HCT116 (cell line): ENCODE measurements at regions not wholly inside any gene's neighbourhood (a gene's known extent, or its start where the extent isn't known, plus 50 kb on each side); places are given as distances from the start of the nearest gene placed in this dataset.

ENCODE experiments used
- ATAC-seq: fragments of 200-7000 bp; cut with Tn5 transposase; 2 replicates; pipeline ENCODE4 v1.9.1; 2020; ENCODE audit warnings: mild to moderate bottlenecking, moderate library complexity
- BruUV-seq: library from RNA; stranded (reverse); fragments of 400-500 nt; replicated peaks from 2 replicates; lab custom pipeline; 2021; lab: Mats Ljungman, UMichigan
- CTCF ChIA-PET: fragments of 300-600 bp; sonication (Branson Sonifier 250); formaldehyde crosslinking; loops from one replicate; lab custom pipeline; 2021; ENCODE audit warnings: antibody characterized with exemption; lab: Charles Lee
- POLR2A ChIA-PET: fragments of 300-600, 350-600 bp; sonication (Branson Sonifier 250); formaldehyde crosslinking; loops from one replicate; lab custom pipeline; 2021; ENCODE audit warnings: antibody characterized with exemption; lab: Charles Lee
- RAD21 ChIA-PET, 2 experiments: fragments of 300-600 bp; sonication (Branson Sonifier 250); formaldehyde crosslinking; loops; one replicate each; lab custom pipeline; 2023; ENCODE audit warnings: low total read pairs in 2 of 2; ENCODE audit not compliant: uncharacterized antibody in 2 of 2, unreplicated experiment in 2 of 2, low non-redundant PET in 1 of 2; lab: Charles Lee
- DNase-seq: peaks from one replicate; pipeline ENCODE4 v3.0.0-alpha.2; 2010; ENCODE audit warnings: low read depth, low spot score
- H2AFZ ChIP-seq: fragments of 200-600 bp; shearing (Covaris generic), sonication (generic); 2 replicates; pipeline ENCODE4 v1.6.1; 2017; ENCODE audit warnings: low read depth, mixed run types, mixed read lengths, antibody characterized with exemption, low read length; ENCODE audit not compliant: poor library complexity, severe bottlenecking
- H3K27ac ChIP-seq: 2 replicates; pipeline ENCODE4 v1.5.1; 2012; ENCODE audit warnings: low read depth, low read length
- H3K27me3 ChIP-seq: fragments of 200-600 bp; sonication (generic); 2 replicates; pipeline ENCODE4 v1.6.1; 2016; ENCODE audit warnings: mixed run types, low read length, mixed read lengths; ENCODE audit not compliant: insufficient read depth
- H3K36me3 ChIP-seq, 2 experiments: fragments of 200-500 bp in 1 of 2; fragments of 200-600 bp in 1 of 2; sonication (Bioruptor generic) in 1 of 2; sonication (generic) in 1 of 2; 2 replicates each; pipeline versions ENCODE4 v1.5.1 to v1.6.1; 2014 to 2016; ENCODE audit warnings: low read length in 2 of 2, inconsistent platforms in 1 of 2, mixed read lengths in 1 of 2, mixed run types in 1 of 2; ENCODE audit not compliant: insufficient read depth in 2 of 2, control insufficient read depth in 1 of 2
- H3K4me1 ChIP-seq, 2 experiments: fragments of 200-600 bp in 1 of 2; sonication (generic) in 1 of 2; 2 replicates each; pipeline versions ENCODE4 v1.5.1 to v1.6.1; 2012 to 2017; ENCODE audit warnings: low read length in 2 of 2, inconsistent platforms in 1 of 2, mild to moderate bottlenecking in 1 of 2, mixed read lengths in 1 of 2, mixed run types in 1 of 2, moderate library complexity in 1 of 2; ENCODE audit not compliant: insufficient read depth in 2 of 2, control insufficient read depth in 1 of 2
- H3K4me2 ChIP-seq: fragments of 200-600 bp; sonication (generic); 2 replicates; pipeline ENCODE4 v1.6.1; 2017; ENCODE audit warnings: mixed run types, low read length, mixed read lengths
- H3K4me3 ChIP-seq, 2 experiments: fragments of 200-600 bp in 1 of 2; sonication (generic) in 1 of 2; replicated peaks in 1 of 2; 2 replicates each; pipeline ENCODE4 v1.5.1; 2011 to 2016; ENCODE audit warnings: low read length in 2 of 2, control low read depth in 1 of 2, low read depth in 1 of 2, mild to moderate bottlenecking in 1 of 2, mixed read lengths in 1 of 2, mixed run types in 1 of 2
- H3K79me2 ChIP-seq: fragments of 200-600 bp; sonication (generic); 2 replicates; pipeline ENCODE4 v1.6.1; 2017; ENCODE audit warnings: mild to moderate bottlenecking, mixed run types, low read length, moderate library complexity, mixed read lengths; ENCODE audit not compliant: insufficient read depth
- H3K9ac ChIP-seq: fragments of 200-600 bp; sonication (generic); 2 replicates; pipeline ENCODE4 v1.6.1; 2016; ENCODE audit warnings: low read length, mixed read lengths
- H3K9me2 ChIP-seq: fragments of 200-600 bp; sonication (generic), shearing (Covaris generic); 2 replicates; pipeline ENCODE4 v1.6.1; 2017; ENCODE audit warnings: mixed run types, mild to moderate bottlenecking, moderate library complexity; ENCODE audit not compliant: insufficient read depth
- H3K9me3 ChIP-seq, 2 experiments: fragments of 200-500 bp in 1 of 2; fragments of 200-600 bp in 1 of 2; sonication (Bioruptor generic) in 1 of 2; sonication (generic) in 1 of 2; 2 replicates each; pipeline ENCODE4 v1.6.1; 2014 to 2017; ENCODE audit warnings: low read length in 2 of 2, mixed read lengths in 2 of 2, inconsistent platforms in 1 of 2, low read depth in 1 of 2, mild to moderate bottlenecking in 1 of 2, mixed run types in 1 of 2, moderate library complexity in 1 of 2; ENCODE audit not compliant: control insufficient read depth in 1 of 2, insufficient read depth in 1 of 2
- H4K20me1 ChIP-seq: fragments of 200-600 bp; sonication (generic), shearing (Covaris generic); 2 replicates; pipeline ENCODE4 v1.6.1; 2017; ENCODE audit warnings: mixed run types, mild to moderate bottlenecking, moderate library complexity; ENCODE audit not compliant: insufficient read depth
- CBX3 ChIP-seq: IDR thresholded peaks from 2 replicates; pipeline ENCODE4 v1.6.1; 2012; ENCODE audit warnings: low read depth
- ELF1 ChIP-seq: IDR thresholded peaks from 2 replicates; pipeline ENCODE4 v1.6.1; 2012; ENCODE audit warnings: low read depth, borderline replicate concordance
- JUND ChIP-seq: IDR thresholded peaks from 2 replicates; pipeline ENCODE4 v1.6.1; 2012
- POLR2AphosphoS5 ChIP-seq: IDR thresholded peaks from 2 replicates; pipeline ENCODE4 v1.6.1; 2011; ENCODE audit warnings: mild to moderate bottlenecking, low read depth, low read length, moderate library complexity
- RAD21 ChIP-seq: IDR thresholded peaks from 2 replicates; pipeline ENCODE4 v1.6.1; 2012; ENCODE audit warnings: low read depth, mild to moderate bottlenecking
- TCF7L2 ChIP-seq: IDR thresholded peaks from 2 replicates; pipeline ENCODE4 v1.7.0; 2011; ENCODE audit warnings: borderline replicate concordance, inconsistent platforms; ENCODE audit not compliant: insufficient read depth, insufficient read length; ENCODE audit errors: extremely low read depth
- YY1 ChIP-seq: IDR thresholded peaks from 2 replicates; pipeline ENCODE4 v1.6.1; 2011; ENCODE audit warnings: low read length, low read depth, moderate library complexity, mild to moderate bottlenecking; ENCODE audit not compliant: insufficient replicate concordance; ENCODE audit errors: extremely low read depth
- intact Hi-C: fragments of 100-400 bp; cut with micrococcal nuclease; formaldehyde crosslinking; loops from 2 replicates; pipeline ENCODE4 v1.10.0; 2022
- TF ChIP-seq, protein P1 (sequence below): IDR thresholded peaks from 2 replicates; pipeline ENCODE4 v1.6.1; 2012
- TF ChIP-seq, protein P2 (sequence below): IDR thresholded peaks from 2 replicates; pipeline ENCODE4 v1.6.1; 2011; ENCODE audit warnings: mild to moderate bottlenecking, low read length, moderate library complexity; ENCODE audit not compliant: insufficient replicate concordance; ENCODE audit errors: extremely low read depth

DNA sequence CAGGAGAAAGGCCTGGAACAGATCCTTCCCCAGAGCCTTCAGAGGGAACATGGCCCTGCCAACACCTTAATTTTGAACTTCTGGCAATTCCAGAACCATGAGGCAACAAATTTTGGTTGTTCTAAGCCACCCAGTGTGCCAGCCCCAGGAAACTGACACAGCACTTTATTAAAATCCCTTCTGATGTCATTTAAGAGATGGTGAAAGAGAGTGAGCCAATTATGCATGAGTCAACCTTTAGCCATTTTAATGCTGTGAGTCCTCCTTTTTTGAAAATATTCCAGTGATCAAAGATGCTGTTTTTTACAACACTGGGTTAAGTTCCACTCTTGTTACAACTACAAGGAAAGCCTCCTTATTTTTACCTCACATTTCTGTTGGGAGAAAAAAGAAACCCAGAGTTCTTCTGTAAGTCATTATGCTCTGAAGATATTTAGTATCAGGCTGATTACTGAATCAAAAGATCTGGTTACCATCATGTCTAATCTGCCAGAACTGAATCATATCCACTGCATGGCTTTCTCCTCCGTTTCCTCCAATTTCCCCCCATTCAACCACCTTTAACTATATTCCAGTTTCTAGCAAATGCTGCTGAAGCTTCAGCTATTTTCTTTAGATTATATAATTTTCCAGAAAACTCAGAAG is 235.4 kb downstream of the TXNL1 start:
- no peak overlapping the region for H3K27ac ChIP-seq
- H3K27me3 ChIP-seq, result no peaks in the 10 kb centered on the region
- no peaks in the 10 kb centered on the region for H3K79me2 ChIP-seq
- no peak overlapping the region for H3K9ac ChIP-seq
- H3K9me2 ChIP-seq, result no peaks in the 10 kb centered on the region
- no peak overlapping the region for H2AFZ ChIP-seq
- no TSS peak for BruUV-seq
- POLR2A ChIA-PET, result no interaction called here
- peaks cover 0 to 3% of the 10 kb centered on the region in 2 experiments; a peak in 1 of 4 replicates for H3K9me3 ChIP-seq
- TF ChIP-seq ELF1, result no peak
- no peak for TF ChIP-seq RAD21
- no peak for TF ChIP-seq TCF7L2
- no peak for TF ChIP-seq CBX3
- no peak for DNase-seq
- CTCF ChIA-PET, result no interaction called here
- H3K4me1 ChIP-seq, result no peaks in the 10 kb centered on the region
- no peaks in the 10 kb centered on the region for H3K36me3 ChIP-seq
- no peak for ATAC-seq
- RAD21 ChIA-PET, result no interaction called here
- intact Hi-C loops, result no loop called here
- H3K4me3 ChIP-seq, result no peak overlapping the region
- no peak overlapping the region for H3K4me2 ChIP-seq
- no peaks in the 10 kb centered on the region for H4K20me1 ChIP-seq

DNA sequence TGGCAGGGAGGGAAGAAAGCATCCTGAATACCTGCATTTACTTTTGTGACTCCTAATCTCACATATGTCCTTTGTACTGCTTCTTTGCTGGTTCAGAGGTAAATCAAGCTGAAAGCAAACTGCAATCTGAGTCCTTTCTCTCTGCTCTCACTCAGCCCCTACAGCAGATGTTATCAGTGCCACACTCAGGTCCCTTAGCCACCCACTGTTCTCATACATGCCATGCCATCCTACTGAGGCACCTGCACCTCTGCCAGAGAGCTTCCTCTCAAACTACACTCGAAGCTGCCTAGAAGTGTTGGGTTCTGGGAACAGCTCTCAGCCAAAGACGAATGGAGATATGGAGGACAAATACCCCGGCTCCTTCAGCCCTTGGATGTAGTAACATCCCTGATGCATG is 244.5 kb downstream of the TXNL1 start:
- H4K20me1 ChIP-seq, result no peaks in the 10 kb centered on the region
- H2AFZ ChIP-seq, result no peak overlapping the region
- H3K79me2 ChIP-seq, result no peaks in the 10 kb centered on the region
- no peak overlapping the region for H3K27ac ChIP-seq
- H3K9ac ChIP-seq, result no peak overlapping the region
- no peak overlapping the region for H3K4me3 ChIP-seq
- CTCF ChIA-PET, result no interaction called here
- no peaks in the 10 kb centered on the region for H3K36me3 ChIP-seq
- intact Hi-C loops, result no loop called here
- no TSS peak for BruUV-seq
- no peak overlapping the region for H3K4me2 ChIP-seq
- POLR2A ChIA-PET, result no interaction called here
- no peak for ATAC-seq
- H3K4me1 ChIP-seq, result no peaks in the 10 kb centered on the region
- RAD21 ChIA-PET, result no interaction called here
- no peak for TF ChIP-seq POLR2AphosphoS5
- TF ChIP-seq, protein P1, sequence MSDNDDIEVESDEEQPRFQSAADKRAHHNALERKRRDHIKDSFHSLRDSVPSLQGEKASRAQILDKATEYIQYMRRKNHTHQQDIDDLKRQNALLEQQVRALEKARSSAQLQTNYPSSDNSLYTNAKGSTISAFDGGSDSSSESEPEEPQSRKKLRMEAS, result no peak
- no peak for TF ChIP-seq JUND
- TF ChIP-seq TCF7L2, result no peak
- TF ChIP-seq, protein P2, sequence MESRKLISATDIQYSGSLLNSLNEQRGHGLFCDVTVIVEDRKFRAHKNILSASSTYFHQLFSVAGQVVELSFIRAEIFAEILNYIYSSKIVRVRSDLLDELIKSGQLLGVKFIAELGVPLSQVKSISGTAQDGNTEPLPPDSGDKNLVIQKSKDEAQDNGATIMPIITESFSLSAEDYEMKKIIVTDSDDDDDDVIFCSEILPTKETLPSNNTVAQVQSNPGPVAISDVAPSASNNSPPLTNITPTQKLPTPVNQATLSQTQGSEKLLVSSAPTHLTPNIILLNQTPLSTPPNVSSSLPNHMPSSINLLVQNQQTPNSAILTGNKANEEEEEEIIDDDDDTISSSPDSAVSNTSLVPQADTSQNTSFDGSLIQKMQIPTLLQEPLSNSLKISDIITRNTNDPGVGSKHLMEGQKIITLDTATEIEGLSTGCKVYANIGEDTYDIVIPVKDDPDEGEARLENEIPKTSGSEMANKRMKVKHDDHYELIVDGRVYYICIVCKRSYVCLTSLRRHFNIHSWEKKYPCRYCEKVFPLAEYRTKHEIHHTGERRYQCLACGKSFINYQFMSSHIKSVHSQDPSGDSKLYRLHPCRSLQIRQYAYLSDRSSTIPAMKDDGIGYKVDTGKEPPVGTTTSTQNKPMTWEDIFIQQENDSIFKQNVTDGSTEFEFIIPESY, result no peak
- TF ChIP-seq YY1, result no peak
- H3K9me3 ChIP-seq, result peaks cover 0 to 3% of the 10 kb centered on the region in 2 experiments; a peak in 1 of 4 replicates
- H3K9me2 ChIP-seq, result no peaks in the 10 kb centered on the region
- no peak for DNase-seq
- no peaks in the 10 kb centered on the region for H3K27me3 ChIP-seq
